IPS DF 4.7 (cell line): ENCODE measurements at regions not wholly inside any gene's neighbourhood (a gene's known extent, or its start where the extent isn't known, plus 50 kb on each side); places are given as distances from the start of the nearest gene placed in this dataset.
"Not testable (repeated sequence)": the region's sequence is repeated elsewhere in the genome, so short reads cannot be mapped to it uniquely, and the experiment has no call there.

Experiments used
- DNase-seq: peaks from one replicate; pipeline ENCODE4 v3.0.0-alpha.2; 2013; ENCODE audit warnings: low spot score; ENCODE audit errors: extremely low read depth

GRCh38 chr6:86738078-86738477 is 199.2 kb upstream of the HTR1E start:
- DNase-seq, result no peak

GRCh38 chr6:86731631-86732030 is 205.7 kb upstream of the HTR1E start:
- not testable (repeated sequence) for DNase-seq

GRCh38 chr6:86730772-86731171 is 206.6 kb upstream of the HTR1E start:
- not testable (repeated sequence) for DNase-seq

- DNase-seq, result no peak
Measured at GRCh38 chr6:86730216-86730615, 207.1 kb upstream of the HTR1E start.

GRCh38 chr6:86728976-86729375 is 208.4 kb upstream of the HTR1E start:
- DNase-seq, result no peak

- DNase-seq, result no peak
Measured at GRCh38 chr6:86724695-86725094, 212.6 kb upstream of the HTR1E start.

- DNase-seq, result no peak
Measured at GRCh38 chr6:86723729-86724128, 213.6 kb upstream of the HTR1E start.

GRCh38 chr6:86723151-86723550 is 214.2 kb upstream of the HTR1E start:
- DNase-seq, result no peak

GRCh38 chr6:86722131-86722530 is 215.2 kb upstream of the HTR1E start:
- no peak for DNase-seq

GRCh38 chr6:86715676-86716075 is 221.7 kb upstream of the HTR1E start:
- DNase-seq, result no peak

GRCh38 chr6:86712039-86712438 is 225.3 kb upstream of the HTR1E start:
- DNase-seq, result no peak

GRCh38 chr6:86707545-86708120 is 229.7 kb upstream of the HTR1E start:
- DNase-seq, result no peak

- no peak for DNase-seq
Measured at GRCh38 chr6:86706449-86706848, 230.9 kb upstream of the HTR1E start.

- DNase-seq, result not testable (repeated sequence)
Measured at GRCh38 chr6:86701228-86701627, 236.1 kb upstream of the HTR1E start.

GRCh38 chr6:86686496-86686895 is 250.8 kb upstream of the HTR1E start:
- no peak for DNase-seq

- DNase-seq, result no peak
Measured at GRCh38 chr6:86685230-86685797, 252.0 kb upstream of the HTR1E start.

GRCh38 chr6:86683132-86683908 is 254.0 kb upstream of the HTR1E start:
- no peak for DNase-seq

GRCh38 chr6:86682297-86682696 is 255.0 kb upstream of the HTR1E start:
- no peak for DNase-seq

- not testable (repeated sequence) for DNase-seq
Measured at GRCh38 chr6:86681140-86681539, 256.2 kb upstream of the HTR1E start.

GRCh38 chr6:86672125-86672524 is 265.2 kb upstream of the HTR1E start:
- DNase-seq, result not testable (repeated sequence)

GRCh38 chr6:86657192-86657591 is 280.1 kb upstream of the HTR1E start:
- no peak for DNase-seq

- no peak for DNase-seq
Measured at GRCh38 chr6:86629123-86629522, 308.2 kb upstream of the HTR1E start.

- no peak for DNase-seq
Measured at GRCh38 chr6:86619428-86619827, 317.9 kb upstream of the HTR1E start.
